GM12873 (cell line): ENCODE measurements at regions not wholly inside any gene's neighbourhood (a gene's known extent, or its start where the extent isn't known, plus 50 kb on each side); places are given as distances from the start of the nearest gene placed in this dataset.

ENCODE experiments used
- TF ChIP-seq, protein P1 (sequence below): IDR thresholded peaks from 2 replicates; pipeline ENCODE4 v1.5.1; 2012; ENCODE audit warnings: low read depth, mild to moderate bottlenecking, moderate library complexity, low read length, control low read depth; ENCODE audit not compliant: insufficient read depth; ENCODE audit errors: missing control alignments

DNA sequence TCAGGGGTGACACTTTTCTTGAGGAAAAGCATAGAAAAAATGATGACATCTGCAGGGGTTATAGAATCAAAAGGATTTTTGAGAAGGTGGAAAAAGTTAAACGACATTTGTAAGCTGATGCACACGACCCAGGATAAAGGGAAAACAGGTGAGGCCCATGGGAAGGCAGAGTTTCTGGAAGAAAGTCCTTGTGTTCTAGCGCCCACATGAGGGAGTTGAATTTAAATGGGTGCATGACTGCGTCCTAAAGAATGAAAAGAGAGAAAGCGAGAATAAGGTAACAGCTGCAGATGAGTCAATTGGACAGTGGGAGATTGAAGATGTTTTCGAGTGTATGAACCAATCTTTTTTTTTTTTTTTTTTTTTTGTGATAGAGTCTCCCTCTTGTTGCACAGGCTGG, 158.1 kb downstream of the GALR1 start:
- TF ChIP-seq, protein P1, sequence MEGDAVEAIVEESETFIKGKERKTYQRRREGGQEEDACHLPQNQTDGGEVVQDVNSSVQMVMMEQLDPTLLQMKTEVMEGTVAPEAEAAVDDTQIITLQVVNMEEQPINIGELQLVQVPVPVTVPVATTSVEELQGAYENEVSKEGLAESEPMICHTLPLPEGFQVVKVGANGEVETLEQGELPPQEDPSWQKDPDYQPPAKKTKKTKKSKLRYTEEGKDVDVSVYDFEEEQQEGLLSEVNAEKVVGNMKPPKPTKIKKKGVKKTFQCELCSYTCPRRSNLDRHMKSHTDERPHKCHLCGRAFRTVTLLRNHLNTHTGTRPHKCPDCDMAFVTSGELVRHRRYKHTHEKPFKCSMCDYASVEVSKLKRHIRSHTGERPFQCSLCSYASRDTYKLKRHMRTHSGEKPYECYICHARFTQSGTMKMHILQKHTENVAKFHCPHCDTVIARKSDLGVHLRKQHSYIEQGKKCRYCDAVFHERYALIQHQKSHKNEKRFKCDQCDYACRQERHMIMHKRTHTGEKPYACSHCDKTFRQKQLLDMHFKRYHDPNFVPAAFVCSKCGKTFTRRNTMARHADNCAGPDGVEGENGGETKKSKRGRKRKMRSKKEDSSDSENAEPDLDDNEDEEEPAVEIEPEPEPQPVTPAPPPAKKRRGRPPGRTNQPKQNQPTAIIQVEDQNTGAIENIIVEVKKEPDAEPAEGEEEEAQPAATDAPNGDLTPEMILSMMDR: no peak

- TF ChIP-seq, protein P1: no peak
Measured at GRCh38 chr18:77422974-77423867, 173.6 kb downstream of the GALR1 start.

- TF ChIP-seq, protein P1: no peak
Measured at GRCh38 chr18:77433076-77433475, 183.4 kb downstream of the GALR1 start.

- TF ChIP-seq, protein P1: no peak
Measured at GRCh38 chr18:77439888-77440287, 190.2 kb downstream of the GALR1 start.

- TF ChIP-seq, protein P1: no peak
Measured at GRCh38 chr18:77442393-77442792, 192.7 kb downstream of the GALR1 start.

DNA sequence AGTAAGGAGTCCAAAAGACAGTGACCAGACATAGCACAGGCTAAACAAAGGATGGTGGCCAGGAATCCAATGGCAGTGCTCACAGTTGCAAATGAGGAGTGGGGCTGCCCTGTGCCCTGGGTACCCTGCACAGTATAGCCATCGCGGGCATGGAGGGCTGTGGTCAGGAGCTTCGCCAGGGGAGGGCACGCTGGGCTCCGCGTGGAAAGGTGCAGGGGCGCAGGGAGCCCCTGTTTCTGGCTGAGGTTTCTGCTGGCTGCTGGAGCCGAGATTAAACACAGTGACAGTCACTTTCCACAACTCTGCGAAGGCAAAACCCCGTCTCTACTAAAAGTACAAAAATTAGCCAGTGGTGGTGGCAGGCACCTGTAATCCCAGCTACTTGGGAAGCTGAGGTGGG, 194.7 kb downstream of the GALR1 start:
- TF ChIP-seq, protein P1: no peak

- TF ChIP-seq, protein P1: no peak
Measured at GRCh38 chr18:77448046-77448445, 198.4 kb downstream of the GALR1 start.
